ENCODE measurements at regions not wholly inside any gene's neighbourhood (a gene's known extent, or its start where the extent isn't known, plus 50 kb on each side); places are given as distances from the start of the nearest gene placed in this dataset.

GRCh38 chr4:19534159-19534558, 717.5 kb upstream of the SLIT2 start:
- no peaks in the 10 kb centered on the region for H3K36me3 ChIP-seq
- H3K27ac ChIP-seq: no peak overlapping the region
- no peaks in the 10 kb centered on the region for H3K27me3 ChIP-seq
- intact Hi-C loops (cut with DNase I): no loop called here
- TF ChIP-seq, protein P1, sequence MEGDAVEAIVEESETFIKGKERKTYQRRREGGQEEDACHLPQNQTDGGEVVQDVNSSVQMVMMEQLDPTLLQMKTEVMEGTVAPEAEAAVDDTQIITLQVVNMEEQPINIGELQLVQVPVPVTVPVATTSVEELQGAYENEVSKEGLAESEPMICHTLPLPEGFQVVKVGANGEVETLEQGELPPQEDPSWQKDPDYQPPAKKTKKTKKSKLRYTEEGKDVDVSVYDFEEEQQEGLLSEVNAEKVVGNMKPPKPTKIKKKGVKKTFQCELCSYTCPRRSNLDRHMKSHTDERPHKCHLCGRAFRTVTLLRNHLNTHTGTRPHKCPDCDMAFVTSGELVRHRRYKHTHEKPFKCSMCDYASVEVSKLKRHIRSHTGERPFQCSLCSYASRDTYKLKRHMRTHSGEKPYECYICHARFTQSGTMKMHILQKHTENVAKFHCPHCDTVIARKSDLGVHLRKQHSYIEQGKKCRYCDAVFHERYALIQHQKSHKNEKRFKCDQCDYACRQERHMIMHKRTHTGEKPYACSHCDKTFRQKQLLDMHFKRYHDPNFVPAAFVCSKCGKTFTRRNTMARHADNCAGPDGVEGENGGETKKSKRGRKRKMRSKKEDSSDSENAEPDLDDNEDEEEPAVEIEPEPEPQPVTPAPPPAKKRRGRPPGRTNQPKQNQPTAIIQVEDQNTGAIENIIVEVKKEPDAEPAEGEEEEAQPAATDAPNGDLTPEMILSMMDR (IDR thresholded peaks at IDR 0.05): no peak
- DNase-seq: no peak
- H3K4me1 ChIP-seq: no peaks in the 10 kb centered on the region
- no peaks in the 10 kb centered on the region for H3K9me3 ChIP-seq
- no peak overlapping the region for H3K4me3 ChIP-seq
- no peak overlapping the region for H3K9ac ChIP-seq (ENCODE audit: low read depth in 2 of 2, low read length in 2 of 2)

- no peak for DNase-seq
- Histone ChIP-seq H3K4me3 (no peak overlapping the region), H3K4me1 (no peaks in the 10 kb centered on the region), H3K9ac (ENCODE audit: low read depth in 2 of 2, low read length in 2 of 2) (no peak overlapping the region), H3K36me3 (no peaks in the 10 kb centered on the region), H3K27me3 (no peaks in the 10 kb centered on the region), H3K9me3 (no peaks in the 10 kb centered on the region), H3K27ac (no peak overlapping the region)
- intact Hi-C loops (cut with DNase I): no loop called here
- TF ChIP-seq, protein P1 (IDR thresholded peaks at IDR 0.05): no peak
Observed at GRCh38 chr4:19531906-19532848, 719.5 kb upstream of the SLIT2 start.

DNA sequence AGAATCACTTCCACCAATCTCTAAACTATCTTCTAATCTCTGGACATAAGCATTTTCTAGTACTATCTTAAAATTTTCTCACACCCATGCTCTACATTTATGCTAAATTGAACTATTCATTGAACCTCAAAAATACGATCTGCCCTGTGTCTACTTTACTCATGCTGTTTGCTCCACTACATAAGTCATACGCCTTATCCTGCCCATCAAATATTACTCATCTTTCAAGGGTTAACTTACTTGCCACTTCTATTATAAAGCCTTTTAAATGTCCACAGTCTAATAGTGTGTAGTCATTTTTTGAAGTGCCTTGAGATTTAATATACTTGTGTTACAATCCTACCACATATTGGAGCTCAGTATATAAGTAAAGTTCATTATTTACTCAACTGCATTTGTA, 727.7 kb upstream of the SLIT2 start:
- no peak overlapping the region for H3K9ac ChIP-seq (ENCODE audit: low read depth in 2 of 2, low read length in 2 of 2)
- intact Hi-C loops (cut with DNase I): no loop called here
- H3K4me1 ChIP-seq: no peaks in the 10 kb centered on the region
- no peak for DNase-seq
- H3K4me3 ChIP-seq: no peak overlapping the region
- TF ChIP-seq, protein P1 (IDR thresholded peaks at IDR 0.05): no peak
- no peaks in the 10 kb centered on the region for H3K36me3 ChIP-seq
- H3K27me3 ChIP-seq: no peaks in the 10 kb centered on the region
- no peaks in the 10 kb centered on the region for H3K9me3 ChIP-seq
- H3K27ac ChIP-seq: no peak overlapping the region

DNA sequence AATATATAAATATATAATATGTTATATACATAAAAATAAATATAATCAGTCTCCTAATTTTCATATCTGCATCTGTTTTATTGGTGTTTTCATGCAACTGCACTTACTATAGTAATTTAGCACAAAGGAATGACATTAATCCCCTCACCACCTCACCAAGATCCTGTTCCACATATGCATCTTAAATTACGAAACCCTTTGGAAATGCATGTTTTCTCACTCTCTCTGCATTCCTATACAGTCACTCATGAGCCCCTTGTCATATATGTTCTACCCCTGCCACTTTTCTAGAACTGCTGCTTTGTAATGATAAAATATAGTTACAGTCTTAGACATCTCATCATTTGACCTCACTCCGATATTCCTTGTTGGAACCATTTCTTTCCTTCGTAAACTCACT, 728.7 kb upstream of the SLIT2 start:
- H3K4me1 ChIP-seq: no peaks in the 10 kb centered on the region
- intact Hi-C loops (cut with DNase I): no loop called here
- no peak overlapping the region for H3K9ac ChIP-seq (ENCODE audit: low read depth in 2 of 2, low read length in 2 of 2)
- H3K36me3 ChIP-seq: no peaks in the 10 kb centered on the region
- H3K9me3 ChIP-seq: no peaks in the 10 kb centered on the region
- TF ChIP-seq, protein P1 (IDR thresholded peaks at IDR 0.05): no peak
- no peak overlapping the region for H3K27ac ChIP-seq
- H3K4me3 ChIP-seq: no peak overlapping the region
- no peaks in the 10 kb centered on the region for H3K27me3 ChIP-seq
- no peak for DNase-seq

DNA sequence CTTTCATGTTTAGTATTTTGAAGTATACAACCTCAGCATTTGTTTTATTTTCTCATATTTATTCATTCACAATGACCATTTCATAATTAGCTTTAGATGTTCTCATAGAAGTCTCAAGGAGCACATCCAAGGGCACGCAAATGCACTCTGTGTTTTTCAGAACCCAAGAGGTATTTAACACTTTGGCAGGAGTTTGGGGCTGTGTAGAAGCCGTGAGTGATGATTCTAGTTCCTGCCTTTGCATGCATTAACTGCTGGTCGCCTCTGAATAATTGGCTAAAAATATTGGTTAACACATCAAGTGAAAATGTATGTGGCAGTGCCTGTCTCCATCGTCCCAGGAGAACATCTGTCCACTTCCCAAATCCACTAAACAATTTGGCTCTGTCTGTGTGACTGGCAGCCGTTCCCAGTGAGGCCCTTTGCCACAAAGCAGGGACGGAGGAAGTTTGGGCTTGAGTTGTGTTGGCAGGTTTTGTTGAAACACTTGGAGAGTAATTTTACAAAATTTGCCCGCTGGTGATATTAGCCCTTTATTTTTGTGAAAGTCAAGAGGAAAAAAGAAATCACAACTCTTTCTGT, 730.7 kb upstream of the SLIT2 start:
- Histone ChIP-seq H3K36me3 (no peaks in the 10 kb centered on the region), H3K27me3 (no peaks in the 10 kb centered on the region), H3K27ac (no peak overlapping the region), H3K9ac (ENCODE audit: low read depth in 2 of 2, low read length in 2 of 2) (no peak overlapping the region), H3K4me3 (no peak overlapping the region), H3K9me3 (no peaks in the 10 kb centered on the region), H3K4me1 (no peaks in the 10 kb centered on the region)
- intact Hi-C loops (cut with DNase I): no loop called here
- TF ChIP-seq, protein P1 (IDR thresholded peaks at IDR 0.05): no peak
- no peak for DNase-seq

Measured in colonic mucosa (tissue), 4 donors.